GM21447 (cell line): ENCODE measurements at regions not wholly inside any gene's neighbourhood (a gene's known extent, or its start where the extent isn't known, plus 50 kb on each side); places are given as distances from the start of the nearest gene placed in this dataset.

Experiments used
- ATAC-seq: cut with Tn5 transposase; IDR thresholded peaks from one replicate; pipeline ENCODE4 v1.9.1; 2021; ENCODE audit not compliant: unreplicated experiment

DNA sequence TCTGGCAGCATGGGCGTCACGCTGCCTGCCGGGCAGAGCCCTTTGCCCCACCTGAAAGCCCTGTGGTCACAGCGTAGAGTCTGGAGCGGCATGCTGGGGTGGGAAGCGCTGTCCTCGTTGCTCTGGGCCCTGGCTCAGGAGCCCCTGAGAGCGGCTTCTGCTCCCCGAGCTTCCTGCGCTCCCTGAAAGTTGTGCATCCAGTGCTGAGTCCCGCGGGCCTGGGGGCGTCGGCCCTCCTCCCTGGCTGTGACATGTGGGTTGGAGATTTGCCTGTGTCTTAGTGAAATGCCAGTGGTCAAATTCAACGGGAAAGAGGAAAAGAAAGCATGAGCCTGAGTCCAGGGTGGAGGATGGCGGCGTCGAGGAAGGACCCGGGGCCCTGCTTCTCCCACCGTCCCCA lies 1208.0 kb downstream of the BRD1 start:
- no peak for ATAC-seq

DNA sequence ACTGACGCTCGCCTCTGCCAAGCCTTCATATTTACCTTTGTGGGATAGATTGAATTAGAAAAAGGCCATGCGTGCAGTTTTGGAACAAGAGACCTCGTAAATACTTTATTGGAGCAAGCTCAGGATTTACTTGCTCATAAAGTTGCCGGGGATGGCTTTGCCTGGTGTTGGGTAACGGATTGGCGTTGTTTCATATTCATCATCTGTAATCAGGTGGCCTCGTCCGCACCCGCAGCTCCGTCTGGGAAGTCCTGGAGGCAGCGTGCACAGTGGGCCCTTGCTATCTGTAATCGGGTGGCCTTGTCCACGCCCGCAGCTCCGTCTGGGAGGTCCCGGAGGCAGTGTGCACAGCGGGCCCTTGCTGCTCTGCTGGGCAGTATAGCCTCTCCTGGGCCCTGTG lies 1209.3 kb downstream of the BRD1 start:
- ATAC-seq = no peak

DNA sequence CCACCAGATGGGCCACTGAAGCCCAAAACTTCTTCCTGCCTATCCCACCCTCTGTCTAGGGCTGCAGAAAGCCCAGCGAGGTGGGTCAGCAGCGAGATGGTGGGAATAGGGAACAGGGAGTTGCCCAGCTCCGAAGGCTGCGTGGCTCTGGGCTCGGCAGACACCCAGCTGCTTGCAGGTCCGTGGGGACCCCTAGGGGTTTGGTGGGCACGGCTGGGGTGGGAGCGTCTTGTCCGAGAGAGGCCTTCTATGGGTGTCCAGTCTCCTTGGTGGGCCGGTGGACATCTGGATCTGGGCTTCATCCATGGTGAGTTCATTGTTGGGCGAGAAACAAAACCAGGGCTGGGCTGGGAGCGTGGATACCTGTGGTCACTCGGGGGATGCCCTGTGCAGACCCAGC lies 1211.0 kb downstream of the BRD1 start:
- ATAC-seq = no peak

DNA sequence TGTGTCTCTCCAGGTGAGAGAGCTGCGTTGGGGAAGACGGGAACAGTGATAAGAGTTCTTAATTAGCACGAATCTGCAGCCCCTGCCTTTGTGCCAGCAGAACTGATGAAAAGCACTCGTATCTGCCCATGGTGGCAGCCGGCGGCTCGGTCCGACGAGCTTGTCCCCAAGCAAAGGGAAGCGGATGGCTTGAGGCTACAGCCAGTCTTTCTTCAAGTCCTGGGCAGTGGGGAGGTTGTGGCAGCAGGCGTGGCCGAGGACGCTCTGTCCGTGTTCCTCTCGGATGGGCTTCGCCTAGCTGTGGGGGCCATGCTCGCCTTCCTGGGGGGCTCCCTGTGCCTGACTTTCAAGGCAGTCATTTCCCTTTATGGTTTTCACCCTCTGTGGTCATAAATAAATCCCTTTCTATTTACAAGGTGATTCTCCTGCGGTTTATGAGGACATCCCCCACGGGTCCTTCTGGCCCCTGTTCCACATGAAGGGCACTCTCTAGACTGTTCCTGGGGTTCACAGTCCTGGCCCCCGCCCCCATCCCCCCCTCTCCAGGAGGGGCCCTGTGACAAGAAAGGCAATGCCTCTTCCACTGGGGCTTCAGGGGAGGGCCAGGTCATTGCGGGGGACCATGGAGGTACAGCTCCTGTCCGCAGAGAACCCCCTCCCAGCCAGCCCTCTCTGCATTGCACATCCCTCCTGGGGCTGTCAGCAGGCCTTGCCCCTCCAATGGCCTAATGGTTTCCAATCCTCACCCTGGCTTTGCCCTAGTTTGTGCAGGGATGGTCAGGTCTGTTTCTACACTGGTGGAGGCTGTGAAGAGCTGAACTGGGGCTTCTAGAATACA lies 1212.3 kb downstream of the BRD1 start:
- no peak for ATAC-seq

DNA sequence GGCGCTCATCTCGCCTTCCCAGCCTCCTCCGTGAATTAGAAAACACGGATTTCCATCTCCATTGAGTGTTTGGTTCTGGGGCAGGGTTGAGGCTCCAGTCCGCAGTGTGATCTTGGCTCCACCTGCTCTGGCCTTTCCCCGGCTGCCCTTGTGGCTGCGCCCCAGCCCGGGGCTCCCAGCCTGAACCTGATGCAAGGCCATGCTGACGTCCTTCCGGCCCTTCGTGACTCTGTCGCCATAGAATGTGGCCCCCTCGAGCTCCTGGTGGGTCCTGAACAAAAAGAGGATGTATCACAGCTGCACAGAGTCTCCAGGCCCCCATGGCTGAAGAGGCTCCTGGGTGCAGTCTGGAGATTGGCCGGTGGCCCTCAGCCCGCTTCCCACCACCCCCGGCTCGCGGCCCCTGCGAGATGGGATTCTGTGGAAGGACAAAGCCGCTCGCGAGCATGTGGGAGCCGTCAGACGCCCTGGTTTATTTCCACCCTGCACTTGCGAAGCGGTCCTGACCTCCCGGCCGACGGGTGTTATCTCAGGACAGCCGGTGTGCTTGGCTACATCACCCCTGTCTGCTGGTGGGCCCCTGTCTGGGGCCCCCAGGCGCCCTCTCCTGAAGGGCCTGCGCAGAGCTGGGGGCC lies 1214.0 kb downstream of the BRD1 start:
- ATAC-seq = no peak

DNA sequence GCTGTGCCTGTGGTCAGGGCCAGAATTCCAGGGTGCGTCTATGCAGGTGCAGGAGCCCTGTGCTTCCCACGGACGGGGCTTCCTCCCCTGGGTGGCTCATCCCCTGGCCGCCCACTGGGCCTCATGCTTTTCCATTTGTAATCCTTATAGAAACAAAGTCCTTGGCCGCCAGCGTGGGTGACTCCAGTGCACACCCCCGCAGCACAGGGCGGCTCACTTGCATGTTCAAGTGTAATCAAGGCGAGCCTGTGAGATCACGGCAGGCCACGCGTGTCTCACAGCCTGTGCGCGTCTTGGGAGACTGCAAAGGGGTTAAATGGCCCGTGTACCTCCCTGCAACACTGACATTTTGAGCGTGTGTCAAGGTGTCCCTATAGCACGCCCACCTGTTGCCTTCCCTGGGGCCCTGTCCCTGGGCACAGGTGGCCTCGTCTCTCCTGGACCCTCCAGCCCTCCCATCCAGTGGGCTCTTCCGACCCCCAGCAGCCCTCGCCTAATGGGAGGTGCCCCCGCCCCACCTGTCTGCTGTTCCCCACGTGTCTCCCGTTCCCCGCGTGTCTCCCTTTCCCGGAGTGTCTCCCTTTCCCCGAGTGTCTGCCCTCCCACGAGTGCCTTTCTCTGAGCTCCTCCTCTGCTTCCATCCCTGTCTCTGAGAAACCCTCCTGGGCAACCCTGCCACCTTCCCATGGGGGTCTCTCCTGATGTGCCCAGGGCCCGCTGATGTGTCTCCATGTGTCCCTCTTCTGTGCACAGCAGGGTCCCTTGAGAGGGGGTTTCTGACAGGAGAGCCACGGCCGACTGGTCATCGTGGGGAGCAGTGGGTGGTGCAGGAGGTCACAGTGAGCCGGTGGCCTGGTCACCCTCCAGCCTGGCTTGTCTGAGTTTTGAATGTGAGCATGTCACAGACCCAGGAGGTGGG lies 1215.3 kb downstream of the BRD1 start:
- ATAC-seq = no peak

DNA sequence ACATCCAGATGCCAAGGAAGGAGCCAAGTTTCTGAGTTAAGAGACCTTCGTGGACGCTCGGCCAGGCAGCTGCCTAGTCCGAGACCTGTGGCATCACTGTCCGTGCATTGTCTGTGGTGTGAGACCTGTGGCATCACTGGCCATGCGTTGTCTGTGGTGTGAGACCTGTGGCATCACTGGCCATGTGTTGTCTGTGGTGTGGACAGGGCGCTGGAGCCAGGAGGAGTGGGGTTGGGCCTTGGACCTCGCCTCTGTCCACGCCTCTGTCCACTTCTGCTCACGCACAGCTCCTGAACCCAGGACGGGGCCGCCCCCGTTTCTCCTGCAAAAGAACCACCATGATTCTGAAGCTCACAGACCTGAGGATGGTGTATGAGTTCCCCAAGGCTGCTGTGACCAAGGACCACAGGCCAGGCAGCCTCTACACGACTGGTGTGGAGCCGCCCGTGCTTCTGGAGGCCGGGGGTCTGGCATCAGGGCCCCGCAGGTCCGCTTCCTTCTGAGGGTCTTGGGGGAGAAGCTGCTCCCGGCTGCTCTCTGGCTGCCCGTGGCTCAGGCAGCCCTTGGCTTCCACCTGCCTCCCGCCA lies 1218.3 kb downstream of the BRD1 start:
- no peak for ATAC-seq

DNA sequence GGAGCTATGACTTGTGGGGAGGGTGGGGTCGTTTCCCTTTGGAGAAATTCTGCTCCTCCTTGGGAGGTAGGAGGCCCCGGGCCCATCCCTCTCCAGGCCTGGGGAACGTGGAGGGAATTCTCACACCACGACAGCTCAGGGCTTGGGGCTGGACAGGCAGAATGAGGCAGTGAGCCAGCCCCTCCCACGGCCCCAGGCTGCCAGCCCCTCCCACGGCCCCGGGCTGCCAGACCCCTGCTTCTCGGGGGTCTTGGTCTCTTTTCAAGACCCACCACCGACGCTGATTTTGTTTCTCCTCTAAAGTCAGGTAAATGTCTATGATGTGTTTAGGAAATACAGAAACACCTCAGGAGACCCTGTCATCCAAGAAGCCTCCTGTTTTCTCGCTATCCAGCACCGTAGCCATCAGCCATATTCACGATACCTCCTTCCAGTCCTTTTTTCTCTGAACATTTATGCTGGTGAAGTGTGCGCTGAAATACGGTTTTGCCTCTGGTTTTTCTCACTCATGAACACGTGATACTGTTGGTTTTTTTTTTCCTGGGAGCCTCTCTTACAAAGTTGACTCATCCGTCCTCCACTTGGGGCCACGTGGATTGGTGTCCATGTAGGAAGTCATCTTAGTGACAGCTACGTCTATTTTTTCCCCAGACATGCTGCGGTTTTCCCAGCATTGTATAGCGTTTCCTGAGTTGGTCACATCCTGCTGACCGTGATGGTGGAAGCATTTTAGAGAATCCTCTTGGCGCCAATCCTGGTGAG lies 1219.6 kb downstream of the BRD1 start:
- ATAC-seq = no peak

DNA sequence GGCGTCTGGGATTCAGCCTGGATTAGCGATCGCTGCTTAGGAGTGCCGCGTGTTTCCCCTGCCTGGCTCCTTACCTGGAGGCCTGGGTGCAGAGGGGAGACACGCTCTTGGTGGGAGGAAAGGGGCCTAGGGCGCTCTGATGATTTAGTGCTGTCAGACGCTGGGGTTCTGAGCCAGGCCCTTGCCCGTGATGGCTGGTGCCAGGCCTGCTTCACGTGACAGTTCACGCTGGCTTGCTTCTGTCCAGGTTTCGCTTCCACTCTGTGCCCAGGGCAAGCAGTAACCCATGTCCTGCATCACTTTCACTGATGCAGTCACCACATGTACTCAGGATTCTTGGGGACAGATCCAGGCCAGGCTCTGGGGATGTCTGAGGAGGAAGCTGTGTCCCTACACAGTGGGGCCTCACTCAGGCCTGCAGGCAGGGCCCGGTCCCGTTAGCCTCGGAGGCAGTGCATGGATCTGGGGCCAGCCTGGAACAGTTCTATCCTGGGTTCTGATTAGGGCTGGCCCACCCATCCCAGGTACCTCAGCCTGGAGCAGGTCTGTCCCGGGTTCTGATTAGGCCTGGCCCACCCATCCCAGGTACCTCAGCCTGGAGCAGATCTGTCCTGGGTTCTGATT lies 1220.9 kb downstream of the BRD1 start:
- no peak for ATAC-seq

DNA sequence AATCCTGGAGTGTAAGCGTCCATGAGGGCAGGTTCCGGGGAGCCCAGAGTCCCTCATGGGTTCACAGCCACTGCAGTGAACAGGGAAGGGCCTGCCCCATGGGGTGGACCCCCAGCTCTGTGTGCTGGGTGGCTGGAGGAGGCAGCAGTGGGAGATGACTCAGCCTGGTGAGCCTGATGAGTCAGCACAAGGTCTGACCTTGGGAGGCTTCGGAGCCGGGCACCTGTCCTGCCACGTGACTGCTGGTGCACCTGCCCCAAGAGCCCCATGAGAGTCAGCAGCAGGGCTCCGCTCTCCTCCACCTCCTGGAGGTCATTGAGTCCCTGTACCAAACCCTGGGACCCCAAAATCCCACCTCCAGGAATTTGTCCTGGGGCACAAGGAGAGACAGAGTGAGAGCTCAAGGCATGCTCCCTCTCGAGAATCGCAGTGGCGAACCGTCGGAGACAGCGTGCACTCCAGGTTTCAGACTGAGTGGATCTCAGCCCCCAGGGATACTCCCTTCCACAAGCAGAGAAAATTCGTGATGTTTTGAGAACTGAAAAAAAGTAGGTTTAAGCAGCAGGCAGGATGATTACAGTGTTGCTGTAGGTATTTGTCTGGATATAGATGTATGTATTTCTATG lies 1221.7 kb downstream of the BRD1 start:
- ATAC-seq = no peak

DNA sequence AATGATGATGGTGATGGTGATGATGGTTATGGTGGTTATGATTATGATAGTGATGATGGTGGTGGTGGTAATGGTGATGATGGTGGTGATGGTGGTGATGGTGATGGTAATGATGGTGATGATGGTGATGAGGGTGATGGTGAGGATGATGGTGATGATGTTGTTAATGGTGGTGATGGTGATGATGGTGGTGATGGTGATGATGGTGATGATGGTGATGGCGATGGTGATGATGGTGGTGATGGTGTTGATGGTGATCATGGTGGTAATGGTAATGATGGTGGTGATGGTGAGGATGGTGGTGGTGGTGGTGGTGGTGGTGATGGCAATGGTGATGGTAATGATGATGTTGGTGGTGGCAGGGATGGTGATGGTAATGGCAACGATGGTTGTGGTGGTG lies 1222.5 kb downstream of the BRD1 start:
- no peak for ATAC-seq

DNA sequence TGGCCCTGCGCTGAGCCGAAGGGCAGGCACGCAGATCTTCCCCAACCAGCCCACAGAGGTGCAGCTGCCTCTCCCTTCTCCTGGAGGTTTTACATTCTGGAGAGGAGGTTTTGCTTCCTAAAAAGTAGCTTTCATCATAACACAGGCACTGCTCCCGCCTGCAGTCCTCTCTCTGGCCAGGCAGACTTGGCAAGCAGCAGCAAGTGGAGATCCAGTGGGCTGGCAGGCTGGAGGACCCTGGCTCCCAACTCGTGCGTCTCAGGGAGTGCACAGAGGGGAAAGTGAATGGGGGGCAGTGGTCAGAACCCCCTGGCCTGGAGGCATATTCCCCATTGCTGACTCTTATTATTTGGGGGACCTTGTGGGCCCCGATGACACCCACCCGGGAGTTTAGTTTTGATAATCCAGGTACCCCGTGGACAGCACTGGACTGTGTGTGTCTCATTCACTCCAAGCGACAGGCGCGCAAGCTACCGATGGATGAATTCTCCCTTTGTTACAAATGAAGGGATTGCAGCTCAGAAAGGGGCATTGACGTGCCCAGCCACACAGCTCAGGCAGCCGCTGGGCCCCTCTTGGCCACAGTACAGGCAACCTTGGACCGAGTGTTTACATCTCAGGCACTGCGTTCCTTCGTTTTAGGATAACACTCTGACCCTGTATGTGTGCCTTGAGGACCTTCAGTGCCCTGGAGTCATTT lies 1223.9 kb downstream of the BRD1 start:
- ATAC-seq = no peak

DNA sequence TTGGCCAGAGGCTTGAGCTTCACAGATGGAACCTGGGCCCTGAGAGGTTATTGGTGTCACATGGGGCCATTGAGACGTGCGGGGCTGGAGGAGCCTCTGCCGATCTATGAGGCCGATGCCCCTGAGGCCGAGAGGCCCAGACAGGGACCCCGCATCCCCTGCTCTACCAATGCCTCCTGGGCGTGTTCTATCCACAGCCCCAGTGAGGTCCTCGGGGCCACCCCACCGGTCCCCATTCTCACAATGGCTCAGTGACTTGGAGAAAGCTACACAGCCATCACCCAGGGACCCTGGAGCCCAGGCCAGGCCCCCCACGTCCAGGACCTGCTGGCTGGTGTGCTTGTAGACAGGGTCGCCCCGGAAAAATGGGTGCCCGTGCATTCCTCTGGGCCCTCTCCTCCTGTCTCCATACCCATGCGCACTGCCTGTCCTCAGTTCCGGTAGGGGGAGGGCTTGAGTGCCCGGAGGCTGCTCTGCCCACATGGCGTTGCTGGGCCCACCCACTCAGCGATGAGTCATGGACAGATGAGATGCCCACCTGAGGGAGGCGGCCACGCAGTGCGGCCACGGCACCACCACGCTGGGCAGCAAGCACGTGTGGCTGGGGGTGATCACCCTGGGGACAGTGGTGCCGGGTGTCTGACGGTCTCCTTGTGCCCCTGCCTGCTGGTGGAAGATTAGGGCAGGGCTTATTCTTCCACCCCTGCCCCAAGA lies 1224.7 kb downstream of the BRD1 start:
- ATAC-seq = no peak

DNA sequence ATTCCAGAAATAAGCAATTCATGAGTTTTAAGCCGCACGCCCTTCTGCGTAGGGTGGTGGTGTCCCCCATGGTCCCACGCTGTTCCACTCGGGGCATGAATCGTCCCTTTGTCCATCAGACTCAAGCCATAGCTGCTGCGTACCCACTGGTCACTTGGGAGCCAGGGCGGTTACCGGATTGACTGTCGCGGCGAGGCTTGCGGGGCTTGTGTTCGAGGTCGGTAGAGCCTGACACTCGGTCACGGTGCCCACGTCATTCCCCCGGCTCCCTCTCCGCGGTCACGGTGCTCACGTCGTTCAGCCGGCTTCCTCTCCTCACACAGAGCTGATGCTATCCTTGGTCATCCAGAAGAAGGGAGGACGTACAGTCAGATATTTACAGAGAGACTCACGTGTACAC lies 1227.0 kb downstream of the BRD1 start:
- no peak for ATAC-seq

DNA sequence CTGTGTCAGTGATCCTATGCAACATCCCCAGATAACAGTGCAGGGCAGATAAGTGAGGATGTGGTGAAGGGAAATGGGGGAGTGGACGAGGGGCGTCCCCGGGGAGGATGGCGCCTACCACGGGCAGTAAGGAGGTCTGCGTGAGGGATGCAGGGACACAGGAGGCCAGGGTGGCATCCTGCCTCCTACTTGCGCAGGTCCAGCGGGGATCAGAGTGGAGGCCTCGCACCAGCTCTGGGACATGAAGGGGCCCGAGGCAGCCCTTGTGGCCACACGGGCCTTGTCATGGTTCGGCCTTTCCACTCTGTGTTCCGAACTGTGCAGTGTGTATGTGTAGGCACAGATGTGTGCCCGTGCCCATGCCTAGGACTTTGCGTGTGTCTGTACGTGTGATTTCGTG lies 1227.5 kb downstream of the BRD1 start:
- ATAC-seq = no peak

DNA sequence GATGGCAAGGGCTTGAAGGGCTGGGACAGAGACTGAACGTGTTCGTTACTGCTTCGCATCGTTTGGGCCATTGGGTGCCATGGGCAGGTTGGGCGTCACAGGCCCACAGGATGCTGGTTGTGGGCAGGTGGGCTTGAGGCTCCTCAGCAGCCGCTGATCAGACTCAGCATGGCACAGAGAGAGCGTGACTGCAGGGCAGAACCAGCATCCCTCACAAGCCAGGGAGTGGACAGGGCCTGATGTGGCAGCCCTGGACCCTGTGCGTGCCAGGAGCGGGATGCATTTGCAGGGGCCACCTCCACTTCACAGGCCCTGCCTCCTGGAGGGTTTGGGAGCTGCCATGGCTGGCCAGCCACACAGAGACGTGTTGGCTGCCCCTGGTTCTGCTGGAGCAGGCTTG lies 1228.3 kb downstream of the BRD1 start:
- ATAC-seq = no peak

DNA sequence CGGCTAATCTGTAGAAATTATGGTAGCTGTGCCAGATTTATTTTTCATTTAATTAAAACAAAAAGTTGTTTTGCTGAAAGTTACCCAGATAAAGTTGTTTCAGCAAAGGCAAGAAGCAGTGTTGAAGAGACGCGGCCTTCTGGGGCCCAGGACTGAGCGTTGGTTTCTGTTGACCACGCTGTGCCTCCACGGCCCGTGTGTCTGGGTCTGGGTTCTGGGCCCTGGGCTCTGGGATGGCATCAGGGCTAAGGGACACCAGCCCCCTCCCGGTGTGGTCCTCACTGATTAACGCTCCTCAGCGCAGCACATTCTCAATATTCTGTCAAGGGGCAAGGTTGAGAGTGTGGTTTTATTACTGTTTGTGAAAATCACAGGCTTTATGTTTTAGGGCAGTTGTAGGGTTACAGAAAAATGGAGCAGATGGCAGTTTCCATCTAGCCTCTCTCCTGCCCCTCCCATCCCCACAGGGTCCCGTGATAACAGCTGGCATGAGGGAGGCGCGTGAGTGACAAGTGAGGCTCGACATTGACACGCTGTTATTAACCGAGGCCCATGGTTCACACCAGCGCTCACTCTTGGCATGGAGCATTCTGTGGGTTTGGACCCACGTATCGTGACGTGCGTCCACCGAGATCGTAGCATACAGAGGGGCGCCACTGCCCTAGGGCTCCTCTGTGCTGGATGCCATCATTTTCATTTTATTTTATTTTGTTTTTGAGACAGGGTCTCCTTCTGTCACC lies 1231.4 kb downstream of the BRD1 start:
- no peak for ATAC-seq

DNA sequence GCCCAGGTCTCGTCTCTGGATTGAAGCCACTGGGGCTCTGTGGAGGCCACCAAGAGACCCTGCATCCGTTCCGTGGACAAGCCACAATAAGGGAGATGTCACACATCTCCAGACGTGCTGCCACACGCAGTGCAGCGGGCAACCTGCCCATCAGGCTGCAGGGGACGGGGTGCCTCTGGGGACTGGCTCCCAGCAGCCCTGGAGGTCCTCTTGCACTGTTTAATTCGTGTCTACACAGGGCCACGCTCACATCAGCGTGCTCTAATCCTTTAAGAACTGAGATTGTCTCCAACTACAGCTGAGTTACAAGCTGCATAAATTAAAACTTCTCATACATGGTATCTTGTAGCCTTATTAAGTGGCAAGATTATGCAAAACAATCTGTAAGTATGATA lies 1232.2 kb downstream of the BRD1 start:
- no peak for ATAC-seq
